ENCODE measurements at regions not wholly inside any gene's neighbourhood (a gene's known extent, or its start where the extent isn't known, plus 50 kb on each side); places are given as distances from the start of the nearest gene placed in this dataset.
A peak's percentile ranks its signal among the peaks of the same experiment; 100 is the strongest.

DNA sequence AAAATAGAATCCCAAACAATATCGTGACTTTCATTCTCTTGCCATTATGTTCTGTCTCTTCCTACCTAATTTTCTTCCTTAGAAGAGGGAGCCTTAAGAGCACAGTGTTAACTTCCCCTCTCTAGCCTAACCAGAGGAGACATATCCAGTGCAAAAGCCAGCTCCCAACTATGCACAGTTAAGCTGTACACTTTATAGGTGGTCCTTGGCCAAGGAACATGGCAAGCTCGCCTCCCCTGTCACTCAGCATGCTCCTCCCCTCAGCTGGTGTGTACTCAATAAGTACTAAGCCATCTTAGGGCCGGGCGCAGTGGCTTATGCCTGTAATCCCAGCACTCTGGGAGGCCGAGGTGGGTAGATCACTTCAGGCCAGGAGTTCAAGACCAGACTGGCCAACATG, 255.1 kb upstream of the TMPO start:
- Histone ChIP-seq H3K4me2 (ENCODE audit: low read length) (peak overlapping the region; percentile 67), H3K4me3 (ENCODE audit: low read depth, low read length, poor library complexity, severe bottlenecking) (peak overlapping the region; percentile 52), H4K20me1 (ENCODE audit: insufficient read depth, low read length) (no peaks in the 10 kb centered on the region), H3K4me1 (ENCODE audit: insufficient read depth, low read length, poor library complexity, severe bottlenecking) (peaks cover 93% of the 10 kb centered on the region), H3K9me3 (ENCODE audit: low read length) (no peaks in the 10 kb centered on the region), H2AFZ (ENCODE audit: low read length) (peak overlapping the region; percentile 24; the same call in 1 of the 2 replicates), H3K9me2 (ENCODE audit: insufficient read depth, low read length) (no peaks in the 10 kb centered on the region), H3K36me3 (ENCODE audit: insufficient read depth, low read length) (no peaks in the 10 kb centered on the region), H3K79me2 (ENCODE audit: insufficient read depth, low read depth, low read length) (no peaks in the 10 kb centered on the region), H3K27ac (ENCODE audit: low read depth, low read length, poor library complexity, severe bottlenecking) (peak overlapping the region; percentile 93)
- no TSS peak for BruUV-seq (replicated peaks)
- POLR2A ChIA-PET = interaction anchor here (0.6 to 6.9 kb wide), 18 partner anchors 9 to 1351 kb away, joined by 3 to 47 read pairs (median 4); no protein-coding TSS in a partner anchor
- CTCF ChIA-PET (ENCODE audit: unreplicated experiment) = interaction anchor here (0.5 to 2.9 kb wide), 4 partner anchors 14 to 1739 kb away, joined by 3 to 15 read pairs (median 5); no protein-coding TSS in a partner anchor
- TF ChIP-seq, protein P1, sequence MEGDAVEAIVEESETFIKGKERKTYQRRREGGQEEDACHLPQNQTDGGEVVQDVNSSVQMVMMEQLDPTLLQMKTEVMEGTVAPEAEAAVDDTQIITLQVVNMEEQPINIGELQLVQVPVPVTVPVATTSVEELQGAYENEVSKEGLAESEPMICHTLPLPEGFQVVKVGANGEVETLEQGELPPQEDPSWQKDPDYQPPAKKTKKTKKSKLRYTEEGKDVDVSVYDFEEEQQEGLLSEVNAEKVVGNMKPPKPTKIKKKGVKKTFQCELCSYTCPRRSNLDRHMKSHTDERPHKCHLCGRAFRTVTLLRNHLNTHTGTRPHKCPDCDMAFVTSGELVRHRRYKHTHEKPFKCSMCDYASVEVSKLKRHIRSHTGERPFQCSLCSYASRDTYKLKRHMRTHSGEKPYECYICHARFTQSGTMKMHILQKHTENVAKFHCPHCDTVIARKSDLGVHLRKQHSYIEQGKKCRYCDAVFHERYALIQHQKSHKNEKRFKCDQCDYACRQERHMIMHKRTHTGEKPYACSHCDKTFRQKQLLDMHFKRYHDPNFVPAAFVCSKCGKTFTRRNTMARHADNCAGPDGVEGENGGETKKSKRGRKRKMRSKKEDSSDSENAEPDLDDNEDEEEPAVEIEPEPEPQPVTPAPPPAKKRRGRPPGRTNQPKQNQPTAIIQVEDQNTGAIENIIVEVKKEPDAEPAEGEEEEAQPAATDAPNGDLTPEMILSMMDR (conservative IDR thresholded peaks at IDR 0.05; ENCODE audit: low read length) = no peak
- TF ChIP-seq EZH2phosphoT487 (IDR thresholded peaks at IDR 0.05; ENCODE audit: borderline replicate concordance, low read depth, low read length) = no peak
- peak; percentile 54 for DNase-seq (ENCODE audit: low spot score)
- intact Hi-C loops (cut with micrococcal nuclease; ENCODE audit: unreplicated experiment) = loop anchor here (1.0 to 5.0 kb wide), 5 partner anchors 14 to 257 kb away; partner anchors contain the start of gene TMPO

DNA sequence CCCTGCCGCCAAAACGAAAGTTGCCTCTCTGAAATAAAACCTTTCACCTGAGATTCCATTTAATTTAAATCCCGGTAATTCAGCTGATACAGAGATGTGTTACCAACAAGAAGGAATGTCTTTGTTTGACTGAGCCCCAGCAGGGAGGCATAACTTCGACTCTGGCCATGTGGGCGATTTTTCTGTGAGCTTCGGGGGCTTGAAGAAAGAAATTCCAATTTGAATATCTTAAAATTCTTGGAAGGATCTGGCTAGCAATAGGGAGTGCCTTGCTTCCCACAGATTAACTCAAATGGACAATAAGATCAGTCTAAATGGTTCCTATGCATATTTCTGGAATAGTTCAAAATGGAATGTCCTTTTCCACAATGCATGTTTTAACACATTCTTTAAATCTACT, 252.5 kb upstream of the TMPO start:
- H2AFZ ChIP-seq (ENCODE audit: low read length) = peak overlapping the region; percentile 73; the same call in 1 of the 2 replicates
- ChIA-PET POLR2A (interaction anchor here (0.7 to 6.9 kb wide), 6 partner anchors 12 to 47 kb away, joined by 3 to 47 read pairs (median 5); no protein-coding TSS in a partner anchor), CTCF (ENCODE audit: unreplicated experiment) (interaction anchor here (0.9 to 1.2 kb wide), 2 partner anchors 13 to 73 kb away, joined by 3 to 4 read pairs; no protein-coding TSS in a partner anchor)
- no TSS peak for BruUV-seq (replicated peaks)
- H3K27ac ChIP-seq (ENCODE audit: low read depth, low read length, poor library complexity, severe bottlenecking) = peak overlapping the region; percentile 93
- peaks cover under 1% of the 10 kb centered on the region; the same call in 1 of the 2 replicates for H3K36me3 ChIP-seq (ENCODE audit: insufficient read depth, low read length)
- no peaks in the 10 kb centered on the region for H3K9me2 ChIP-seq (ENCODE audit: insufficient read depth, low read length)
- no peak for DNase-seq (ENCODE audit: low spot score)
- TF ChIP-seq, protein P1 (conservative IDR thresholded peaks at IDR 0.05; ENCODE audit: low read length) = no peak
- TF ChIP-seq EZH2phosphoT487 (IDR thresholded peaks at IDR 0.05; ENCODE audit: borderline replicate concordance, low read depth, low read length) = no peak
- no peaks in the 10 kb centered on the region for H3K79me2 ChIP-seq (ENCODE audit: insufficient read depth, low read depth, low read length)
- H3K4me1 ChIP-seq (ENCODE audit: insufficient read depth, low read length, poor library complexity, severe bottlenecking) = peaks cover 71% of the 10 kb centered on the region
- peak overlapping the region; percentile 67 for H3K4me2 ChIP-seq (ENCODE audit: low read length)
- H3K4me3 ChIP-seq (ENCODE audit: low read depth, low read length, poor library complexity, severe bottlenecking) = peak overlapping the region; percentile 1
- peaks cover 14% of the 10 kb centered on the region; the same call in 1 of the 2 replicates for H3K9me3 ChIP-seq (ENCODE audit: low read length)
- H4K20me1 ChIP-seq (ENCODE audit: insufficient read depth, low read length) = no peaks in the 10 kb centered on the region
- intact Hi-C loops (cut with micrococcal nuclease; ENCODE audit: unreplicated experiment) = loop anchor here (5.0 kb wide), 3 partner anchors 106 to 254 kb away; partner anchors contain the start of gene TMPO
